Loucy (cell line): ENCODE measurements at regions not wholly inside any gene's neighbourhood (a gene's known extent, or its start where the extent isn't known, plus 50 kb on each side); places are given as distances from the start of the nearest gene placed in this dataset.

Experiments used
- H2AFZ ChIP-seq: fragments of 200-600 bp; sonication (generic); 2 replicates; pipeline ENCODE4 v1.6.0; 2016; ENCODE audit warnings: antibody characterized with exemption, mild to moderate bottlenecking, low read length, moderate library complexity
- H3F3A ChIP-seq: fragments of 200-600 bp; 2 replicates; pipeline ENCODE4 v1.6.0; 2016; ENCODE audit warnings: antibody characterized with exemption, low read depth, mild to moderate bottlenecking
- H3K27me3 ChIP-seq: fragments of 200-600 bp; sonication (generic); 2 replicates; pipeline ENCODE4 v1.6.1; 2014; ENCODE audit warnings: low read length, mild to moderate bottlenecking; ENCODE audit not compliant: insufficient read depth, poor library complexity, severe bottlenecking
- H3K36me3 ChIP-seq: fragments of 200-600 bp; sonication (generic); 2 replicates; pipeline ENCODE4 v1.6.1; 2016; ENCODE audit warnings: low read length; ENCODE audit not compliant: insufficient read depth
- H3K4me1 ChIP-seq: fragments of 200-600 bp; sonication (generic); 2 replicates; pipeline ENCODE4 v1.5.1; 2014; ENCODE audit warnings: low read length, mild to moderate bottlenecking; ENCODE audit not compliant: insufficient read depth, poor library complexity, severe bottlenecking
- H3K4me2 ChIP-seq: fragments of 200-600 bp; sonication (generic); 2 replicates; pipeline ENCODE4 v1.6.0; 2014; ENCODE audit warnings: antibody characterized with exemption, low read length, low read depth, mild to moderate bottlenecking; ENCODE audit not compliant: poor library complexity, severe bottlenecking
- H3K4me3 ChIP-seq: fragments of 200-600 bp; sonication (generic); 2 replicates; pipeline ENCODE4 v1.5.1; 2014; ENCODE audit warnings: low read length, mild to moderate bottlenecking, mixed read lengths; ENCODE audit not compliant: poor library complexity, severe bottlenecking
- H3K79me2 ChIP-seq: fragments of 200-600 bp; sonication (generic); 2 replicates; pipeline ENCODE4 v1.6.1; 2014; ENCODE audit warnings: low read length; ENCODE audit not compliant: insufficient read depth
- H3K9ac ChIP-seq: fragments of 200-600 bp; sonication (generic); 2 replicates; pipeline ENCODE4 v1.6.0; 2014; ENCODE audit warnings: mild to moderate bottlenecking, low read depth, low read length, moderate library complexity; ENCODE audit not compliant: poor library complexity, severe bottlenecking
- H3K9me2 ChIP-seq: fragments of 200-600 bp; sonication (generic); replicated peaks from 2 replicates; pipeline ENCODE4 v1.6.1; 2016; ENCODE audit warnings: low read depth, low read length, mixed read lengths
- H3K9me3 ChIP-seq: fragments of 200-600 bp; sonication (generic); 2 replicates; pipeline ENCODE4 v1.6.1; 2014; ENCODE audit warnings: mild to moderate bottlenecking, antibody characterized with exemption, low read length, low read depth; ENCODE audit not compliant: insufficient read depth
- H4K20me1 ChIP-seq: fragments of 200-600 bp; sonication (generic); 2 replicates; pipeline ENCODE4 v1.6.0; 2014; ENCODE audit warnings: antibody characterized with exemption, low read length, mild to moderate bottlenecking; ENCODE audit not compliant: insufficient read depth, poor library complexity, severe bottlenecking
- EZH2phosphoT487 ChIP-seq: fragments of 200-600 bp; IDR thresholded peaks from 2 replicates; pipeline ENCODE4 v1.6.1; 2018; ENCODE audit warnings: antibody characterized with exemption, mild to moderate bottlenecking, moderate library complexity, borderline replicate concordance
- TF ChIP-seq, protein P1 (sequence below): fragments of 200-600 bp; sonication (generic); conservative IDR thresholded peaks from 2 replicates; pipeline ENCODE4 v1.5.1; 2014; ENCODE audit warnings: mild to moderate bottlenecking, antibody characterized with exemption, low read length

DNA sequence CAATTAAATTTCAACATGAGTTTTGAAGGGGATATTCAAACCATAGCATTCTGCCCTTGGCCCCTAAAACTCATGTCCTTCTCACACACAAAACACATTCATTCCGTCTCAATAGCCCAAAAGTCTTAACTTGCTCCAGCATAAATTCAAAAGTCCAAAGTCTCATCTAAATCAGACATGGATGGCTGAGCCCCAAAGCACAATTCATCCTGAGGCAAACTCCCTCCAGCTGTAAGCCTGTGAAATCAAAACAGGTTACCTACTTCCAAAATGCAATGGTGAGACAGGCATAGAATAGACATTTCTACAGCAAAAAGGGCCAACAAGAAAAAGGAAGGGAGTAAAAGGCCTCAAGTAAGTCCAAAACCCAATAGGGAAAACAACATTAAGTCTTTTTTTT is 245.8 kb downstream of the TTC32 start:
- no peaks in the 10 kb centered on the region for H3K36me3 ChIP-seq
- no peak overlapping the region for H3K9ac ChIP-seq
- H3K4me1 ChIP-seq: no peaks in the 10 kb centered on the region
- H3K79me2 ChIP-seq: no peaks in the 10 kb centered on the region
- TF ChIP-seq, protein P1, sequence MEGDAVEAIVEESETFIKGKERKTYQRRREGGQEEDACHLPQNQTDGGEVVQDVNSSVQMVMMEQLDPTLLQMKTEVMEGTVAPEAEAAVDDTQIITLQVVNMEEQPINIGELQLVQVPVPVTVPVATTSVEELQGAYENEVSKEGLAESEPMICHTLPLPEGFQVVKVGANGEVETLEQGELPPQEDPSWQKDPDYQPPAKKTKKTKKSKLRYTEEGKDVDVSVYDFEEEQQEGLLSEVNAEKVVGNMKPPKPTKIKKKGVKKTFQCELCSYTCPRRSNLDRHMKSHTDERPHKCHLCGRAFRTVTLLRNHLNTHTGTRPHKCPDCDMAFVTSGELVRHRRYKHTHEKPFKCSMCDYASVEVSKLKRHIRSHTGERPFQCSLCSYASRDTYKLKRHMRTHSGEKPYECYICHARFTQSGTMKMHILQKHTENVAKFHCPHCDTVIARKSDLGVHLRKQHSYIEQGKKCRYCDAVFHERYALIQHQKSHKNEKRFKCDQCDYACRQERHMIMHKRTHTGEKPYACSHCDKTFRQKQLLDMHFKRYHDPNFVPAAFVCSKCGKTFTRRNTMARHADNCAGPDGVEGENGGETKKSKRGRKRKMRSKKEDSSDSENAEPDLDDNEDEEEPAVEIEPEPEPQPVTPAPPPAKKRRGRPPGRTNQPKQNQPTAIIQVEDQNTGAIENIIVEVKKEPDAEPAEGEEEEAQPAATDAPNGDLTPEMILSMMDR: no peak
- no peak for TF ChIP-seq EZH2phosphoT487
- no peaks in the 10 kb centered on the region for H3K27me3 ChIP-seq
- H3K4me2 ChIP-seq: no peak overlapping the region
- no peaks in the 10 kb centered on the region for H3K9me2 ChIP-seq
- H3K4me3 ChIP-seq: no peak overlapping the region
- H2AFZ ChIP-seq: no peak overlapping the region
- H3F3A ChIP-seq: no peaks in the 10 kb centered on the region
- no peaks in the 10 kb centered on the region for H4K20me1 ChIP-seq
- H3K9me3 ChIP-seq: no peaks in the 10 kb centered on the region; the same call in 1 of the 2 replicates

GRCh38 chr2:19654310-19655090 is 247.3 kb downstream of the TTC32 start:
- no peaks in the 10 kb centered on the region for H3K79me2 ChIP-seq
- H3K27me3 ChIP-seq: no peaks in the 10 kb centered on the region
- H3K9ac ChIP-seq: no peak overlapping the region
- H3F3A ChIP-seq: no peaks in the 10 kb centered on the region
- H3K4me2 ChIP-seq: no peak overlapping the region
- no peak overlapping the region for H3K4me3 ChIP-seq
- no peak overlapping the region for H2AFZ ChIP-seq
- no peaks in the 10 kb centered on the region for H3K36me3 ChIP-seq
- no peaks in the 10 kb centered on the region for H3K9me2 ChIP-seq
- TF ChIP-seq EZH2phosphoT487: no peak
- TF ChIP-seq, protein P1: no peak
- H3K9me3 ChIP-seq: no peaks in the 10 kb centered on the region; the same call in 1 of the 2 replicates
- H3K4me1 ChIP-seq: no peaks in the 10 kb centered on the region
- H4K20me1 ChIP-seq: no peaks in the 10 kb centered on the region

DNA sequence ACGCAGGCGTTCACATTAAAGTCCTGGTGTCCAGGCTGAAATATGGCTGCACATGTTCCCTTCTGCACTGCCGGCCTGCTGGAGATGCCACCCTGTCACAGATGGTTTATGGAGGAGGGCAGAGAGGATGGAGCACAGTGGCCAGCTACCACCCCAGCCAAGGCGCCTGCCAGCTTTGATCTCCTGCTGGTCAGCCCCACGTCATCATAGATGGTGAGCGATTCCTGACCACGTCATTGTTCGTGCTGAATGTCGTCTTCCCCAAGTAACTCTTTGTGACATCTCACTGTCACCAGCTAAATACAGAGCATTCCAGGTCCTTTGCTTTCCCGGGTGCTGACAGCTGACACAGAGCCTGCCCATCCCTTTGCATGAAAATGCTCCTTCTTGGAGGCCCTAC is 248.3 kb downstream of the TTC32 start:
- no peak for TF ChIP-seq EZH2phosphoT487
- TF ChIP-seq, protein P1: no peak
- no peaks in the 10 kb centered on the region for H4K20me1 ChIP-seq
- H3K4me2 ChIP-seq: no peak overlapping the region
- no peaks in the 10 kb centered on the region for H3K27me3 ChIP-seq
- no peaks in the 10 kb centered on the region for H3K9me2 ChIP-seq
- no peak overlapping the region for H3K4me3 ChIP-seq
- H3K4me1 ChIP-seq: no peaks in the 10 kb centered on the region
- H2AFZ ChIP-seq: no peak overlapping the region
- no peaks in the 10 kb centered on the region for H3K79me2 ChIP-seq
- H3F3A ChIP-seq: no peaks in the 10 kb centered on the region
- H3K9me3 ChIP-seq: no peaks in the 10 kb centered on the region; the same call in 1 of the 2 replicates
- H3K9ac ChIP-seq: no peak overlapping the region
- no peaks in the 10 kb centered on the region for H3K36me3 ChIP-seq
